H9 (cell line): ENCODE measurements at regions not wholly inside any gene's neighbourhood (a gene's known extent, or its start where the extent isn't known, plus 50 kb on each side); places are given as distances from the start of the nearest gene placed in this dataset.

Experiments
- DNase-seq: peaks from one replicate; pipeline ENCODE4 v3.0.0-alpha.2; 2017
- H2AFZ ChIP-seq: one replicate; pipeline ENCODE4 v1.6.1; 2013; ENCODE audit warnings: mild to moderate bottlenecking, low read length, control low read depth, moderate library complexity
- H2AK5ac ChIP-seq: 2 replicates; pipeline ENCODE4 v1.6.1; 2013; ENCODE audit warnings: low read length, control low read depth, mixed read lengths; ENCODE audit not compliant: insufficient read length
- H2BK120ac ChIP-seq: one replicate; pipeline ENCODE4 v1.6.1; 2013; ENCODE audit warnings: low read depth, mild to moderate bottlenecking, low read length, control low read depth, inconsistent platforms; ENCODE audit not compliant: poor library complexity, severe bottlenecking
- H2BK12ac ChIP-seq: 2 replicates; pipeline ENCODE4 v1.6.1; 2013; ENCODE audit warnings: low read length, control low read depth, mixed read lengths, low read depth; ENCODE audit not compliant: insufficient read length
- H2BK15ac ChIP-seq: 2 replicates; pipeline ENCODE4 v1.6.1; 2013; ENCODE audit warnings: low read depth, low read length, control low read depth
- H2BK20ac ChIP-seq: one replicate; pipeline ENCODE4 v1.6.1; 2013; ENCODE audit warnings: low read depth, mild to moderate bottlenecking, low read length, control low read depth, inconsistent platforms; ENCODE audit not compliant: poor library complexity, severe bottlenecking
- H2BK5ac ChIP-seq: 2 replicates; pipeline ENCODE4 v1.6.1; 2013; ENCODE audit warnings: low read length, control low read depth, mixed read lengths; ENCODE audit not compliant: insufficient read length
- H3K14ac ChIP-seq: 2 replicates; pipeline ENCODE4 v1.6.1; 2013; ENCODE audit warnings: low read length, control low read depth; ENCODE audit not compliant: insufficient read depth
- H3K18ac ChIP-seq: 2 replicates; pipeline ENCODE4 v1.6.1; 2013; ENCODE audit warnings: low read depth, mild to moderate bottlenecking, mixed read lengths, low read length, control low read depth; ENCODE audit not compliant: insufficient read length
- H3K23ac ChIP-seq: 2 replicates; pipeline ENCODE4 v1.6.1; 2013; ENCODE audit warnings: low read length, control low read depth, mixed read lengths, low read depth; ENCODE audit not compliant: insufficient read length
- H3K23me2 ChIP-seq: 2 replicates; pipeline ENCODE4 v1.6.1; 2013; ENCODE audit warnings: low read depth, mild to moderate bottlenecking, mixed read lengths, low read length, control low read depth; ENCODE audit not compliant: insufficient read length, poor library complexity, severe bottlenecking
- H3K27ac ChIP-seq: 2 replicates; pipeline ENCODE4 v1.5.1; 2013; ENCODE audit warnings: low read length, control low read depth, mixed read lengths, low read depth; ENCODE audit not compliant: insufficient read length
- H3K27me3 ChIP-seq: 2 replicates; pipeline ENCODE4 v1.6.1; 2013; ENCODE audit warnings: low read length, control low read depth, inconsistent platforms; ENCODE audit not compliant: insufficient read depth
- H3K4ac ChIP-seq: 2 replicates; pipeline ENCODE4 v1.6.1; 2013; ENCODE audit warnings: low read depth, mild to moderate bottlenecking, control low read depth, inconsistent platforms, low read length, moderate library complexity
- H3K4me1 ChIP-seq: 2 replicates; pipeline ENCODE4 v1.6.1; 2013; ENCODE audit warnings: low read length, control low read depth, inconsistent platforms; ENCODE audit not compliant: insufficient read depth
- H3K4me2 ChIP-seq: 2 replicates; pipeline ENCODE4 v1.6.1; 2013; ENCODE audit warnings: low read length, control low read depth, mixed read lengths; ENCODE audit not compliant: insufficient read length, insufficient read depth
- H3K56ac ChIP-seq: 2 replicates; pipeline ENCODE4 v1.6.1; 2013; ENCODE audit warnings: low read depth, mild to moderate bottlenecking, mixed read lengths, low read length, control low read depth; ENCODE audit not compliant: insufficient read length
- H3K79me1 ChIP-seq: 2 replicates; pipeline ENCODE4 v1.6.1; 2013; ENCODE audit warnings: low read depth, mild to moderate bottlenecking, moderate library complexity, low read length, control low read depth, inconsistent platforms; ENCODE audit not compliant: insufficient read depth, poor library complexity, severe bottlenecking
- H3K79me2 ChIP-seq: 2 replicates; pipeline ENCODE4 v1.6.1; 2013; ENCODE audit warnings: low read length, control low read depth, inconsistent platforms; ENCODE audit not compliant: insufficient read depth
- H3K9ac ChIP-seq: 2 replicates; pipeline ENCODE4 v1.6.1; 2013; ENCODE audit warnings: low read length, control low read depth, mixed read lengths; ENCODE audit not compliant: insufficient read length; ENCODE audit errors: extremely low read depth
- H3K9me3 ChIP-seq: one replicate; pipeline ENCODE4 v1.6.1; 2013; ENCODE audit warnings: low read depth, low read length, inconsistent platforms; ENCODE audit not compliant: control insufficient read depth
- H3T11ph ChIP-seq: one replicate; pipeline ENCODE4 v1.6.1; 2013; ENCODE audit warnings: mild to moderate bottlenecking, low read length, control low read depth, inconsistent platforms
- H4K20me1 ChIP-seq: one replicate; pipeline ENCODE4 v1.6.1; 2013; ENCODE audit not compliant: control insufficient read depth, insufficient read length, insufficient read depth
- H4K5ac ChIP-seq: 2 replicates; pipeline ENCODE4 v1.6.1; 2013; ENCODE audit warnings: low read depth, mild to moderate bottlenecking, mixed read lengths, low read length, control low read depth; ENCODE audit not compliant: insufficient read length
- H4K8ac ChIP-seq: replicated peaks from 2 replicates; pipeline ENCODE4 v1.6.1; 2013; ENCODE audit warnings: low read length, control low read depth, mixed read lengths, low read depth; ENCODE audit not compliant: insufficient read length
- H4K91ac ChIP-seq: 2 replicates; pipeline ENCODE4 v1.6.1; 2013; ENCODE audit warnings: low read depth, mild to moderate bottlenecking, moderate library complexity, mixed read lengths, low read length, control low read depth; ENCODE audit not compliant: insufficient read length
- H3K27ac Mint-ChIP-seq, 3 experiments: 2 replicates in 2 of 3; 3 replicates in 1 of 3; pipeline ENCODE4 v1.8.0; 2020 to 2021; ENCODE audit warnings: mixed read lengths in 3 of 3, mild to moderate bottlenecking in 1 of 3, moderate library complexity in 1 of 3
- H3K27me3 Mint-ChIP-seq: 2 replicates; pipeline ENCODE4 v1.8.0; 2021; ENCODE audit warnings: low read depth, mild to moderate bottlenecking, moderate library complexity, mixed read lengths
- H3K36me3 Mint-ChIP-seq, 3 experiments: 2 replicates in 2 of 3; 3 replicates in 1 of 3; pipeline ENCODE4 v1.8.0; 2020 to 2021; ENCODE audit warnings: low read depth in 3 of 3, mixed read lengths in 3 of 3; ENCODE audit not compliant: insufficient read depth in 1 of 3
- H3K4me1 Mint-ChIP-seq, 2 experiments: 2 replicates each; pipeline ENCODE4 v1.8.0; 2020; ENCODE audit warnings: mixed read lengths in 2 of 2
- H3K4me3 Mint-ChIP-seq, 2 experiments: 2 replicates in 1 of 2; 3 replicates in 1 of 2; pipeline ENCODE4 v1.8.0; 2020 to 2021; ENCODE audit warnings: mild to moderate bottlenecking in 2 of 2, mixed read lengths in 2 of 2, moderate library complexity in 1 of 2
- H3K9me3 Mint-ChIP-seq, 2 experiments: 2 replicates in 1 of 2; 3 replicates in 1 of 2; pipeline ENCODE4 v1.8.0; 2020; ENCODE audit warnings: mild to moderate bottlenecking in 2 of 2, mixed read lengths in 2 of 2, moderate library complexity in 1 of 2
- WGBS: extraction: QIAGEN DNeasy Blood & Tissue Kit; methylation state at CpG from one replicate; pipeline ENCODE4 v1.1.7; 2013; ENCODE audit warnings: missing lambda C conversion rate, low lambda C conversion rate, mixed read lengths; ENCODE audit not compliant: insufficient read length; ENCODE audit errors: extremely low coverage; 5-methylcytosine and 5-hydroxymethylcytosine counted together
- TF ChIP-seq, protein P1 (sequence below): fragments of 200-600 bp; sonication (generic); conservative IDR thresholded peaks from 3 replicates; pipeline ENCODE4 v1.8.0; 2021; ENCODE audit warnings: antibody characterized with exemption, mild to moderate bottlenecking

DNA sequence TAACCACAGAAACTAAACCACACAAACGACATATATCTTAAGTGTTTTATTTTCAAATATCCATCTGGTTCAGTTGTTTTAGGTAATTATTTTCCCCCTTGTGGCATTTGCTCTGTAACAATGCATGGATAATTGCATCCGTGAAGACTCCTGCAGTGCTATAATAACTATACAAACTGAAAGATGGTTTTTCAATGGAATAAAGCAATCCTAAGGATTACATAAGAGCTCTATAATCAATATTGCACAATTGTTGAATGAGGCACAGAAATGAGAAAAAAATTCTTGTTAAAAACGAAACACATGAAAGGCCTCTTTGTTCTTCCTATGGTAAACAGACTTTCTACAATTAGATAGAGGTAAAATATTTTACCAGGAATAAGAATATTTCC, 446.0 kb upstream of the EPHA3 start:
- Histone ChIP-seq H3K18ac (no peak overlapping the region), H3K14ac (no peak overlapping the region), H3K4me1 (no peaks in the 10 kb centered on the region), H3K27me3 (no peaks in the 10 kb centered on the region), H3T11ph (no peak overlapping the region), H3K9me3 (no peaks in the 10 kb centered on the region), H2AK5ac (no peak overlapping the region), H3K4me2 (no peak overlapping the region), H3K27ac (no peak overlapping the region), H2BK12ac (no peak overlapping the region), H2AFZ (no peak overlapping the region), H4K8ac (no peak overlapping the region), H2BK20ac (no peak overlapping the region), H4K5ac (no peak overlapping the region), H2BK5ac (no peak overlapping the region), H3K9ac (no peak overlapping the region), H4K91ac (no peak overlapping the region), H2BK120ac (no peak overlapping the region), H3K79me2 (no peaks in the 10 kb centered on the region), H3K23ac (no peak overlapping the region), H3K23me2 (no peaks in the 10 kb centered on the region), H2BK15ac (no peak overlapping the region), H3K79me1 (no peaks in the 10 kb centered on the region), H4K20me1 (no peaks in the 10 kb centered on the region), H3K56ac (no peak overlapping the region), H3K4ac (no peak overlapping the region)
- H3K27me3 Mint-ChIP-seq: no peaks in the 10 kb centered on the region; the same call in 1 of the 2 replicates
- no CpG with 5 or more reads among the region's 3 CpGs for WGBS
- peaks cover 3 to 4% of the 10 kb centered on the region in 2 experiments; a peak in 4 of 5 replicates for H3K9me3 Mint-ChIP-seq
- H3K4me1 Mint-ChIP-seq: peaks cover 2 to 6% of the 10 kb centered on the region in 2 experiments; a peak in 3 of 4 replicates
- no peak for DNase-seq
- peaks cover 2 to 4% (median 2%) of the 10 kb centered on the region in 3 experiments; a peak in 3 of 7 replicates for H3K36me3 Mint-ChIP-seq
- H3K4me3 Mint-ChIP-seq: no peak overlapping the region
- TF ChIP-seq, protein P1, sequence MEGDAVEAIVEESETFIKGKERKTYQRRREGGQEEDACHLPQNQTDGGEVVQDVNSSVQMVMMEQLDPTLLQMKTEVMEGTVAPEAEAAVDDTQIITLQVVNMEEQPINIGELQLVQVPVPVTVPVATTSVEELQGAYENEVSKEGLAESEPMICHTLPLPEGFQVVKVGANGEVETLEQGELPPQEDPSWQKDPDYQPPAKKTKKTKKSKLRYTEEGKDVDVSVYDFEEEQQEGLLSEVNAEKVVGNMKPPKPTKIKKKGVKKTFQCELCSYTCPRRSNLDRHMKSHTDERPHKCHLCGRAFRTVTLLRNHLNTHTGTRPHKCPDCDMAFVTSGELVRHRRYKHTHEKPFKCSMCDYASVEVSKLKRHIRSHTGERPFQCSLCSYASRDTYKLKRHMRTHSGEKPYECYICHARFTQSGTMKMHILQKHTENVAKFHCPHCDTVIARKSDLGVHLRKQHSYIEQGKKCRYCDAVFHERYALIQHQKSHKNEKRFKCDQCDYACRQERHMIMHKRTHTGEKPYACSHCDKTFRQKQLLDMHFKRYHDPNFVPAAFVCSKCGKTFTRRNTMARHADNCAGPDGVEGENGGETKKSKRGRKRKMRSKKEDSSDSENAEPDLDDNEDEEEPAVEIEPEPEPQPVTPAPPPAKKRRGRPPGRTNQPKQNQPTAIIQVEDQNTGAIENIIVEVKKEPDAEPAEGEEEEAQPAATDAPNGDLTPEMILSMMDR: no peak
- H3K27ac Mint-ChIP-seq: no peak overlapping the region; a peak in 1 of 7 replicates
